ENCODE measurements at regions not wholly inside any gene's neighbourhood (a gene's known extent, or its start where the extent isn't known, plus 50 kb on each side); places are given as distances from the start of the nearest gene placed in this dataset.

DNA sequence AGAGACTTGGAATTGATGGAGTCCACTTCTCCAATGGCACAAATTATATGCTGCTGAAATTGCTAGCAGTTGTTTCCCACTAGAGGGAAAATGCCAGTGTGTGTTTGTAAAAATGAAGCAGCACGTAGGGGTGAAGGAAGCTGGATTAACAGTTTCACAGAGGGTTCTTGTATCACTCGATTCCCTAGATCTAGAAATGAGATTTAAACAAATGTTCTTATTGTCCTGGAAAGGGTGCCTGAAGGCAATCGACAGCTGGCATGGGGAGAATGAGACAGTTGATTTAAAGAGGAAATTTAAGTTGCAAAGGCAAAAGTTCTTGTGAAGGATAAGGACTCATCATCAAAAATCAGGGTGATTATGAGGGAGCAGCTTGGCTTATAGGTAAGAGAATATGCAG, 234.8 kb upstream of the ARPP21 start:
- no peak for TF ChIP-seq POLR2A (IDR thresholded peaks at IDR 0.05; ENCODE audit: low read depth, low read length)
- no peak for TF ChIP-seq POLR2AphosphoS5 (IDR thresholded peaks at IDR 0.05; ENCODE audit: low read depth, low read length)
